ENCODE measurements at regions not wholly inside any gene's neighbourhood (a gene's known extent, or its start where the extent isn't known, plus 50 kb on each side); places are given as distances from the start of the nearest gene placed in this dataset.
A peak's percentile ranks its signal among the peaks of the same experiment; 100 is the strongest.

GRCh38 chr21:16633831-16634459 is 878.9 kb upstream of the CXADR start:
- in situ Hi-C loops (cut with MboI; ENCODE audit: low sequenced_read_pairs in 4 of 4) (no loop called here), intact Hi-C loops (cut with DNase I; ENCODE audit: low total_unique reads) (no loop called here)
- no peak overlapping the region for H3K27ac ChIP-seq
- H3K9me3 ChIP-seq: no peaks in the 10 kb centered on the region
- TF ChIP-seq POLR2A (IDR thresholded peaks at IDR 0.05) (no peak), CTCF (IDR thresholded peaks at IDR 0.05 in 4 of 5, conservative IDR thresholded peaks at IDR 0.05 in 1 of 5) (no peak)
- H3K4me3 ChIP-seq: no peak overlapping the region
- peaks cover 4 to 9% of the 10 kb centered on the region in 2 donors for H3K4me1 ChIP-seq
- no peaks in the 10 kb centered on the region for H3K27me3 ChIP-seq
- no peaks in the 10 kb centered on the region for H3K36me3 ChIP-seq
- DNase-seq (no peak), ATAC-seq (peak in 1 of 2 donors; percentile 21)

GRCh38 chr21:16634515-16634914 is 878.3 kb upstream of the CXADR start:
- Histone ChIP-seq H3K27me3 (no peaks in the 10 kb centered on the region), H3K27ac (peak overlapping the region in 1 of 4 donors; percentile 1), H3K9me3 (no peaks in the 10 kb centered on the region), H3K4me3 (no peak overlapping the region), H3K4me1 (peaks cover 4 to 9% of the 10 kb centered on the region in 2 donors), H3K36me3 (no peaks in the 10 kb centered on the region)
- intact Hi-C loops (cut with DNase I; ENCODE audit: low total_unique reads): no loop called here
- in situ Hi-C loops (cut with MboI; ENCODE audit: low sequenced_read_pairs in 4 of 4): no loop called here
- ATAC-seq (peak in 1 of 2 donors; percentile 49), DNase-seq (no peak)
- TF ChIP-seq POLR2A (IDR thresholded peaks at IDR 0.05) (no peak), CTCF (IDR thresholded peaks at IDR 0.05 in 4 of 5, conservative IDR thresholded peaks at IDR 0.05 in 1 of 5) (no peak)

GRCh38 chr21:16640297-16641027 is 872.4 kb upstream of the CXADR start:
- H3K9me3 ChIP-seq: no peaks in the 10 kb centered on the region
- H3K4me1 ChIP-seq: no peaks in the 10 kb centered on the region
- intact Hi-C loops (cut with DNase I; ENCODE audit: low total_unique reads) (no loop called here), in situ Hi-C loops (cut with MboI; ENCODE audit: low sequenced_read_pairs in 4 of 4) (no loop called here)
- DNase-seq: no peak
- no peak overlapping the region for H3K27ac ChIP-seq
- no peaks in the 10 kb centered on the region for H3K36me3 ChIP-seq
- H3K27me3 ChIP-seq: no peaks in the 10 kb centered on the region
- H3K4me3 ChIP-seq: no peak overlapping the region
- TF ChIP-seq CTCF (IDR thresholded peaks at IDR 0.05 in 4 of 5, conservative IDR thresholded peaks at IDR 0.05 in 1 of 5): no peak
- no peak for TF ChIP-seq POLR2A (IDR thresholded peaks at IDR 0.05)
- no peak for ATAC-seq

GRCh38 chr21:16642353-16642752 is 870.5 kb upstream of the CXADR start:
- TF ChIP-seq POLR2A (IDR thresholded peaks at IDR 0.05) (no peak), CTCF (IDR thresholded peaks at IDR 0.05 in 4 of 5, conservative IDR thresholded peaks at IDR 0.05 in 1 of 5) (no peak)
- DNase-seq (no peak), ATAC-seq (no peak)
- no peaks in the 10 kb centered on the region for H3K27me3 ChIP-seq
- H3K9me3 ChIP-seq: no peaks in the 10 kb centered on the region
- no peaks in the 10 kb centered on the region for H3K36me3 ChIP-seq
- H3K4me3 ChIP-seq: no peak overlapping the region
- intact Hi-C loops (cut with DNase I; ENCODE audit: low total_unique reads): no loop called here
- H3K4me1 ChIP-seq: no peaks in the 10 kb centered on the region
- in situ Hi-C loops (cut with MboI; ENCODE audit: low sequenced_read_pairs in 4 of 4): no loop called here
- H3K27ac ChIP-seq: no peak overlapping the region

Measured in gastrocnemius medialis (tissue), 4 donors.